GM12878 (cell line): ENCODE measurements at regions not wholly inside any gene's neighbourhood (a gene's known extent, or its start where the extent isn't known, plus 50 kb on each side); places are given as distances from the start of the nearest gene placed in this dataset.

ENCODE experiments used
- ATF7 ChIP-seq: fragments of 450-650 bp; IDR thresholded peaks from 2 replicates; pipeline ENCODE4 v1.6.1; 2016; ENCODE audit warnings: low read depth, mild to moderate bottlenecking
- CHD2 ChIP-seq: IDR thresholded peaks from 2 replicates; pipeline ENCODE4 v1.6.1; 2011; ENCODE audit warnings: low read depth, low read length, improper control_type of control experiment, borderline replicate concordance
- CREB1 ChIP-seq: IDR thresholded peaks from 2 replicates; pipeline ENCODE4 v1.6.1; 2012; ENCODE audit warnings: low read depth, mild to moderate bottlenecking, inconsistent platforms
- FOXK2 ChIP-seq: fragments of 450-650 bp; IDR thresholded peaks from 2 replicates; pipeline ENCODE4 v1.6.1; 2017; ENCODE audit warnings: mild to moderate bottlenecking, moderate library complexity
- NR2C2 ChIP-seq: IDR thresholded peaks from 2 replicates; pipeline ENCODE4 v1.6.1; 2011; ENCODE audit warnings: borderline replicate concordance, low read depth; ENCODE audit not compliant: control insufficient read depth, insufficient read length
- POLR2A ChIP-seq: IDR thresholded peaks from 2 replicates; pipeline ENCODE4 v1.6.1; 2011; ENCODE audit warnings: low read depth, mild to moderate bottlenecking, low read length
- POLR2AphosphoS5 ChIP-seq: IDR thresholded peaks from 2 replicates; pipeline ENCODE4 v1.6.1; 2011; ENCODE audit warnings: mild to moderate bottlenecking, low read length, inconsistent platforms
- POU2F2 ChIP-seq: IDR thresholded peaks from 3 replicates; pipeline ENCODE4 v1.6.1; 2011; ENCODE audit warnings: low read depth, mild to moderate bottlenecking, low read length, borderline replicate concordance
- TF ChIP-seq, protein P1 (sequence below): fragments of 150-350 bp; IDR thresholded peaks from 2 replicates; pipeline ENCODE4 v1.6.1; 2016; ENCODE audit warnings: low read depth, low read length
- TF ChIP-seq, protein P2 (sequence below), 3 experiments: IDR thresholded peaks in 2 of 3; conservative IDR thresholded peaks in 1 of 3; 2 replicates each; pipeline ENCODE4 v1.5.1; 2011; ENCODE audit warnings: low read depth in 3 of 3, low read length in 3 of 3, mild to moderate bottlenecking in 3 of 3, control low read depth in 2 of 3, moderate library complexity in 2 of 3, inconsistent platforms in 1 of 3, mixed read lengths in 1 of 3; ENCODE audit not compliant: control insufficient read depth in 2 of 3, insufficient read depth in 1 of 3; ENCODE audit errors: extremely low read depth in 1 of 3
- TF ChIP-seq, protein P3 (sequence below): fragments of 450-650 bp; formaldehyde crosslinking; IDR thresholded peaks from 2 replicates; pipeline ENCODE4 v1.4.0; 2020; ENCODE audit warnings: mild to moderate bottlenecking, moderate library complexity

DNA sequence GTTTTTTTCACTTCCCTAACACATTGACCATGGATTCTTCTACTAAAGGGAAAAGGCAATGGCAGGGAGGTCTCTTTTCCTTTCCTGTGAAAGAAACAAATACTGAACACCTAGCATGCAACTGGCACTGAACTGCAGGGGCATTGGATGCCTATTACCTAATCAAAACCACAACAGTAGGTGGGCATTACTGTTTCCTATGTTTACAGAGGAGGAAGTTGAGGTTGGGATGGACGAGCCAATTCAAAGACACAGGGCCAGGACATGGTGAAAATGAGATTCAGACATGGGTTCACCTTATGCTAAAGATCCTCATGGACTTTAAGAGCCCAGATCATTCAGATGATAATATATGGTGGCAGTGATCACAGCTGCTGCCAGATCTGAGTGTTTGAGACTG, 407.0 kb downstream of the MIAT start:
- TF ChIP-seq POLR2AphosphoS5 (no peak), POU2F2 (no peak), CHD2 (no peak), CREB1 (no peak), ATF7 (no peak), POLR2A (no peak), FOXK2 (no peak), NR2C2 (no peak)
- TF ChIP-seq, protein P1, sequence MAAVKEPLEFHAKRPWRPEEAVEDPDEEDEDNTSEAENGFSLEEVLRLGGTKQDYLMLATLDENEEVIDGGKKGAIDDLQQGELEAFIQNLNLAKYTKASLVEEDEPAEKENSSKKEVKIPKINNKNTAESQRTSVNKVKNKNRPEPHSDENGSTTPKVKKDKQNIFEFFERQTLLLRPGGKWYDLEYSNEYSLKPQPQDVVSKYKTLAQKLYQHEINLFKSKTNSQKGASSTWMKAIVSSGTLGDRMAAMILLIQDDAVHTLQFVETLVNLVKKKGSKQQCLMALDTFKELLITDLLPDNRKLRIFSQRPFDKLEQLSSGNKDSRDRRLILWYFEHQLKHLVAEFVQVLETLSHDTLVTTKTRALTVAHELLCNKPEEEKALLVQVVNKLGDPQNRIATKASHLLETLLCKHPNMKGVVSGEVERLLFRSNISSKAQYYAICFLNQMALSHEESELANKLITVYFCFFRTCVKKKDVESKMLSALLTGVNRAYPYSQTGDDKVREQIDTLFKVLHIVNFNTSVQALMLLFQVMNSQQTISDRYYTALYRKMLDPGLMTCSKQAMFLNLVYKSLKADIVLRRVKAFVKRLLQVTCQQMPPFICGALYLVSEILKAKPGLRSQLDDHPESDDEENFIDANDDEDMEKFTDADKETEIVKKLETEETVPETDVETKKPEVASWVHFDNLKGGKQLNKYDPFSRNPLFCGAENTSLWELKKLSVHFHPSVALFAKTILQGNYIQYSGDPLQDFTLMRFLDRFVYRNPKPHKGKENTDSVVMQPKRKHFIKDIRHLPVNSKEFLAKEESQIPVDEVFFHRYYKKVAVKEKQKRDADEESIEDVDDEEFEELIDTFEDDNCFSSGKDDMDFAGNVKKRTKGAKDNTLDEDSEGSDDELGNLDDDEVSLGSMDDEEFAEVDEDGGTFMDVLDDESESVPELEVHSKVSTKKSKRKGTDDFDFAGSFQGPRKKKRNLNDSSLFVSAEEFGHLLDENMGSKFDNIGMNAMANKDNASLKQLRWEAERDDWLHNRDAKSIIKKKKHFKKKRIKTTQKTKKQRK = no peak
- TF ChIP-seq, protein P2, sequence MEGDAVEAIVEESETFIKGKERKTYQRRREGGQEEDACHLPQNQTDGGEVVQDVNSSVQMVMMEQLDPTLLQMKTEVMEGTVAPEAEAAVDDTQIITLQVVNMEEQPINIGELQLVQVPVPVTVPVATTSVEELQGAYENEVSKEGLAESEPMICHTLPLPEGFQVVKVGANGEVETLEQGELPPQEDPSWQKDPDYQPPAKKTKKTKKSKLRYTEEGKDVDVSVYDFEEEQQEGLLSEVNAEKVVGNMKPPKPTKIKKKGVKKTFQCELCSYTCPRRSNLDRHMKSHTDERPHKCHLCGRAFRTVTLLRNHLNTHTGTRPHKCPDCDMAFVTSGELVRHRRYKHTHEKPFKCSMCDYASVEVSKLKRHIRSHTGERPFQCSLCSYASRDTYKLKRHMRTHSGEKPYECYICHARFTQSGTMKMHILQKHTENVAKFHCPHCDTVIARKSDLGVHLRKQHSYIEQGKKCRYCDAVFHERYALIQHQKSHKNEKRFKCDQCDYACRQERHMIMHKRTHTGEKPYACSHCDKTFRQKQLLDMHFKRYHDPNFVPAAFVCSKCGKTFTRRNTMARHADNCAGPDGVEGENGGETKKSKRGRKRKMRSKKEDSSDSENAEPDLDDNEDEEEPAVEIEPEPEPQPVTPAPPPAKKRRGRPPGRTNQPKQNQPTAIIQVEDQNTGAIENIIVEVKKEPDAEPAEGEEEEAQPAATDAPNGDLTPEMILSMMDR (IDR thresholded peaks at IDR 0.05 in 2 of 3, conservative IDR thresholded peaks at IDR 0.05 in 1 of 3; ENCODE audit: control insufficient read depth in 2 of 3, extremely low read depth in 1 of 3, insufficient read depth in 1 of 3, low read depth in 3 of 3, low read length in 3 of 3) = no peak
- TF ChIP-seq, protein P3, sequence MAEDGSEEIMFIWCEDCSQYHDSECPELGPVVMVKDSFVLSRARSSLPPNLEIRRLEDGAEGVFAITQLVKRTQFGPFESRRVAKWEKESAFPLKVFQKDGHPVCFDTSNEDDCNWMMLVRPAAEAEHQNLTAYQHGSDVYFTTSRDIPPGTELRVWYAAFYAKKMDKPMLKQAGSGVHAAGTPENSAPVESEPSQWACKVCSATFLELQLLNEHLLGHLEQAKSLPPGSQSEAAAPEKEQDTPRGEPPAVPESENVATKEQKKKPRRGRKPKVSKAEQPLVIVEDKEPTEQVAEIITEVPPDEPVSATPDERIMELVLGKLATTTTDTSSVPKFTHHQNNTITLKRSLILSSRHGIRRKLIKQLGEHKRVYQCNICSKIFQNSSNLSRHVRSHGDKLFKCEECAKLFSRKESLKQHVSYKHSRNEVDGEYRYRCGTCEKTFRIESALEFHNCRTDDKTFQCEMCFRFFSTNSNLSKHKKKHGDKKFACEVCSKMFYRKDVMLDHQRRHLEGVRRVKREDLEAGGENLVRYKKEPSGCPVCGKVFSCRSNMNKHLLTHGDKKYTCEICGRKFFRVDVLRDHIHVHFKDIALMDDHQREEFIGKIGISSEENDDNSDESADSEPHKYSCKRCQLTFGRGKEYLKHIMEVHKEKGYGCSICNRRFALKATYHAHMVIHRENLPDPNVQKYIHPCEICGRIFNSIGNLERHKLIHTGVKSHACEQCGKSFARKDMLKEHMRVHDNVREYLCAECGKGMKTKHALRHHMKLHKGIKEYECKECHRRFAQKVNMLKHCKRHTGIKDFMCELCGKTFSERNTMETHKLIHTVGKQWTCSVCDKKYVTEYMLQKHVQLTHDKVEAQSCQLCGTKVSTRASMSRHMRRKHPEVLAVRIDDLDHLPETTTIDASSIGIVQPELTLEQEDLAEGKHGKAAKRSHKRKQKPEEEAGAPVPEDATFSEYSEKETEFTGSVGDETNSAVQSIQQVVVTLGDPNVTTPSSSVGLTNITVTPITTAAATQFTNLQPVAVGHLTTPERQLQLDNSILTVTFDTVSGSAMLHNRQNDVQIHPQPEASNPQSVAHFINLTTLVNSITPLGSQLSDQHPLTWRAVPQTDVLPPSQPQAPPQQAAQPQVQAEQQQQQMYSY (CRISPR knock-in tag) = no peak
